ENCODE measurements at regions not wholly inside any gene's neighbourhood (a gene's known extent, or its start where the extent isn't known, plus 50 kb on each side); places are given as distances from the start of the nearest gene placed in this dataset.

GRCh38 chr7:51635775-51636174, 319.2 kb upstream of the COBL start:
- Histone ChIP-seq H3K4ac (ENCODE audit: low read depth, low read length) (no peak overlapping the region), H3K23ac (ENCODE audit: low read length) (no peak overlapping the region), H3K79me2 (ENCODE audit: control insufficient read depth, insufficient read depth, low read length) (no peaks in the 10 kb centered on the region), H3K56ac (ENCODE audit: low read length) (no peak overlapping the region), H3K4me2 (ENCODE audit: low read length) (no peak overlapping the region), H3K27me3 (ENCODE audit: insufficient read depth, low read length, poor library complexity) (no peaks in the 10 kb centered on the region), H3K79me1 (ENCODE audit: low read length) (no peaks in the 10 kb centered on the region), H4K8ac (ENCODE audit: low read depth, low read length) (no peak overlapping the region), H3K18ac (ENCODE audit: low read length) (no peak overlapping the region), H4K5ac (ENCODE audit: low read length) (no peak overlapping the region), H2BK120ac (ENCODE audit: low read depth, low read length) (no peak overlapping the region), H2BK15ac (replicated peaks; ENCODE audit: low read depth) (no peak overlapping the region), H2AK5ac (ENCODE audit: low read length) (no peak overlapping the region), H2BK5ac (ENCODE audit: low read length) (no peak overlapping the region), H3K36me3 (ENCODE audit: control insufficient read depth, insufficient read depth, low read length) (no peaks in the 10 kb centered on the region), H3K27ac (ENCODE audit: low read depth, low read length) (no peak overlapping the region), H3K4me1 (ENCODE audit: control insufficient read depth, low read depth, low read length) (no peaks in the 10 kb centered on the region), H3K9ac (ENCODE audit: low read length) (no peak overlapping the region), H3K4me3 (ENCODE audit: low read length) (no peak overlapping the region)
- no peak for DNase-seq
- no CpG with 5 or more reads among the region's 5 CpGs for WGBS (ENCODE audit: extremely low coverage, insufficient coverage, low lambda C conversion rate)

- no CpG with 5 or more reads among the region's 2 CpGs for WGBS (ENCODE audit: extremely low coverage, insufficient coverage, low lambda C conversion rate)
- Histone ChIP-seq H4K8ac (ENCODE audit: low read depth, low read length) (no peak overlapping the region), H3K27ac (ENCODE audit: low read depth, low read length) (no peak overlapping the region), H3K4ac (ENCODE audit: low read depth, low read length) (no peak overlapping the region), H3K9ac (ENCODE audit: low read length) (no peak overlapping the region), H2BK5ac (ENCODE audit: low read length) (no peak overlapping the region), H2BK15ac (replicated peaks; ENCODE audit: low read depth) (no peak overlapping the region), H3K27me3 (ENCODE audit: insufficient read depth, low read length, poor library complexity) (no peaks in the 10 kb centered on the region), H3K56ac (ENCODE audit: low read length) (no peak overlapping the region), H2BK120ac (ENCODE audit: low read depth, low read length) (no peak overlapping the region), H3K4me1 (ENCODE audit: control insufficient read depth, low read depth, low read length) (no peaks in the 10 kb centered on the region), H2AK5ac (ENCODE audit: low read length) (no peak overlapping the region), H3K79me2 (ENCODE audit: control insufficient read depth, insufficient read depth, low read length) (no peaks in the 10 kb centered on the region), H3K4me3 (ENCODE audit: low read length) (no peak overlapping the region), H3K36me3 (ENCODE audit: control insufficient read depth, insufficient read depth, low read length) (no peaks in the 10 kb centered on the region), H4K5ac (ENCODE audit: low read length) (no peak overlapping the region), H3K79me1 (ENCODE audit: low read length) (no peaks in the 10 kb centered on the region), H3K23ac (ENCODE audit: low read length) (no peak overlapping the region), H3K4me2 (ENCODE audit: low read length) (no peak overlapping the region), H3K18ac (ENCODE audit: low read length) (no peak overlapping the region)
- DNase-seq: no peak
Observed at GRCh38 chr7:51634538-51634937, 317.9 kb upstream of the COBL start.

- Histone ChIP-seq H3K18ac (ENCODE audit: low read length) (no peak overlapping the region), H3K23ac (ENCODE audit: low read length) (no peak overlapping the region), H3K79me1 (ENCODE audit: low read length) (no peaks in the 10 kb centered on the region), H2BK5ac (ENCODE audit: low read length) (no peak overlapping the region), H3K36me3 (ENCODE audit: control insufficient read depth, insufficient read depth, low read length) (no peaks in the 10 kb centered on the region), H3K79me2 (ENCODE audit: control insufficient read depth, insufficient read depth, low read length) (no peaks in the 10 kb centered on the region), H3K4ac (ENCODE audit: low read depth, low read length) (no peak overlapping the region), H2AK5ac (ENCODE audit: low read length) (no peak overlapping the region), H3K9ac (ENCODE audit: low read length) (no peak overlapping the region), H2BK15ac (replicated peaks; ENCODE audit: low read depth) (no peak overlapping the region), H3K27ac (ENCODE audit: low read depth, low read length) (no peak overlapping the region), H3K27me3 (ENCODE audit: insufficient read depth, low read length, poor library complexity) (no peaks in the 10 kb centered on the region), H3K4me3 (ENCODE audit: low read length) (no peak overlapping the region), H3K56ac (ENCODE audit: low read length) (no peak overlapping the region), H3K4me1 (ENCODE audit: control insufficient read depth, low read depth, low read length) (no peaks in the 10 kb centered on the region), H4K5ac (ENCODE audit: low read length) (no peak overlapping the region), H3K4me2 (ENCODE audit: low read length) (no peak overlapping the region), H2BK120ac (ENCODE audit: low read depth, low read length) (no peak overlapping the region), H4K8ac (ENCODE audit: low read depth, low read length) (no peak overlapping the region)
- WGBS (ENCODE audit: extremely low coverage, insufficient coverage, low lambda C conversion rate): no CpG with 5 or more reads among the region's 2 CpGs
- no peak for DNase-seq
Observed at GRCh38 chr7:51634025-51634424, 317.4 kb upstream of the COBL start.

GRCh38 chr7:51633596-51633995, 317.0 kb upstream of the COBL start:
- no peak overlapping the region for H3K27ac ChIP-seq (ENCODE audit: low read depth, low read length)
- no peaks in the 10 kb centered on the region for H3K79me2 ChIP-seq (ENCODE audit: control insufficient read depth, insufficient read depth, low read length)
- H3K4me1 ChIP-seq (ENCODE audit: control insufficient read depth, low read depth, low read length): no peaks in the 10 kb centered on the region
- H4K5ac ChIP-seq (ENCODE audit: low read length): no peak overlapping the region
- no peak overlapping the region for H4K8ac ChIP-seq (ENCODE audit: low read depth, low read length)
- WGBS (ENCODE audit: extremely low coverage, insufficient coverage, low lambda C conversion rate): no CpG with 5 or more reads among the region's 6 CpGs
- no peak overlapping the region for H3K23ac ChIP-seq (ENCODE audit: low read length)
- no peak overlapping the region for H3K4me3 ChIP-seq (ENCODE audit: low read length)
- no peak overlapping the region for H3K4ac ChIP-seq (ENCODE audit: low read depth, low read length)
- H3K9ac ChIP-seq (ENCODE audit: low read length): no peak overlapping the region
- H2BK120ac ChIP-seq (ENCODE audit: low read depth, low read length): no peak overlapping the region
- H2BK15ac ChIP-seq (replicated peaks; ENCODE audit: low read depth): no peak overlapping the region
- no peak overlapping the region for H2AK5ac ChIP-seq (ENCODE audit: low read length)
- no peaks in the 10 kb centered on the region for H3K36me3 ChIP-seq (ENCODE audit: control insufficient read depth, insufficient read depth, low read length)
- H3K18ac ChIP-seq (ENCODE audit: low read length): no peak overlapping the region
- no peaks in the 10 kb centered on the region for H3K27me3 ChIP-seq (ENCODE audit: insufficient read depth, low read length, poor library complexity)
- DNase-seq: no peak
- H3K4me2 ChIP-seq (ENCODE audit: low read length): no peak overlapping the region
- no peak overlapping the region for H2BK5ac ChIP-seq (ENCODE audit: low read length)
- no peaks in the 10 kb centered on the region for H3K79me1 ChIP-seq (ENCODE audit: low read length)
- H3K56ac ChIP-seq (ENCODE audit: low read length): no peak overlapping the region

- no peak overlapping the region for H3K4me3 ChIP-seq (ENCODE audit: low read length)
- H3K18ac ChIP-seq (ENCODE audit: low read length): no peak overlapping the region
- H3K56ac ChIP-seq (ENCODE audit: low read length): no peak overlapping the region
- no peak overlapping the region for H2BK5ac ChIP-seq (ENCODE audit: low read length)
- WGBS (ENCODE audit: extremely low coverage, insufficient coverage, low lambda C conversion rate): no CpG with 5 or more reads among the region's 1 CpG
- no peaks in the 10 kb centered on the region for H3K79me2 ChIP-seq (ENCODE audit: control insufficient read depth, insufficient read depth, low read length)
- no peak overlapping the region for H4K5ac ChIP-seq (ENCODE audit: low read length)
- no peaks in the 10 kb centered on the region for H3K36me3 ChIP-seq (ENCODE audit: control insufficient read depth, insufficient read depth, low read length)
- H2BK120ac ChIP-seq (ENCODE audit: low read depth, low read length): no peak overlapping the region
- no peak overlapping the region for H2BK15ac ChIP-seq (replicated peaks; ENCODE audit: low read depth)
- no peaks in the 10 kb centered on the region for H3K4me1 ChIP-seq (ENCODE audit: control insufficient read depth, low read depth, low read length)
- H3K27ac ChIP-seq (ENCODE audit: low read depth, low read length): no peak overlapping the region
- no peak overlapping the region for H4K8ac ChIP-seq (ENCODE audit: low read depth, low read length)
- H3K9ac ChIP-seq (ENCODE audit: low read length): no peak overlapping the region
- no peak for DNase-seq
- no peak overlapping the region for H3K4ac ChIP-seq (ENCODE audit: low read depth, low read length)
- H2AK5ac ChIP-seq (ENCODE audit: low read length): no peak overlapping the region
- no peaks in the 10 kb centered on the region for H3K27me3 ChIP-seq (ENCODE audit: insufficient read depth, low read length, poor library complexity)
- no peaks in the 10 kb centered on the region for H3K79me1 ChIP-seq (ENCODE audit: low read length)
- H3K23ac ChIP-seq (ENCODE audit: low read length): no peak overlapping the region
- H3K4me2 ChIP-seq (ENCODE audit: low read length): no peak overlapping the region
Observed at GRCh38 chr7:51633006-51633405, 316.4 kb upstream of the COBL start.

GRCh38 chr7:51630933-51631332, 314.3 kb upstream of the COBL start:
- Histone ChIP-seq H3K4me2 (ENCODE audit: low read length) (no peak overlapping the region), H3K4me3 (ENCODE audit: low read length) (no peak overlapping the region), H3K4ac (ENCODE audit: low read depth, low read length) (no peak overlapping the region), H3K18ac (ENCODE audit: low read length) (no peak overlapping the region), H4K5ac (ENCODE audit: low read length) (no peak overlapping the region), H2BK15ac (replicated peaks; ENCODE audit: low read depth) (no peak overlapping the region), H4K8ac (ENCODE audit: low read depth, low read length) (no peak overlapping the region), H3K56ac (ENCODE audit: low read length) (no peak overlapping the region), H3K79me2 (ENCODE audit: control insufficient read depth, insufficient read depth, low read length) (no peaks in the 10 kb centered on the region), H3K79me1 (ENCODE audit: low read length) (no peaks in the 10 kb centered on the region), H2BK5ac (ENCODE audit: low read length) (no peak overlapping the region), H2BK120ac (ENCODE audit: low read depth, low read length) (no peak overlapping the region), H3K27ac (ENCODE audit: low read depth, low read length) (no peak overlapping the region), H3K4me1 (ENCODE audit: control insufficient read depth, low read depth, low read length) (no peaks in the 10 kb centered on the region), H3K23ac (ENCODE audit: low read length) (no peak overlapping the region), H3K36me3 (ENCODE audit: control insufficient read depth, insufficient read depth, low read length) (no peaks in the 10 kb centered on the region), H3K9ac (ENCODE audit: low read length) (no peak overlapping the region), H3K27me3 (ENCODE audit: insufficient read depth, low read length, poor library complexity) (no peaks in the 10 kb centered on the region), H2AK5ac (ENCODE audit: low read length) (no peak overlapping the region)
- DNase-seq: no peak
- WGBS (ENCODE audit: extremely low coverage, insufficient coverage, low lambda C conversion rate): no CpG with 5 or more reads among the region's 16 CpGs
